ENCODE measurements at regions not wholly inside any gene's neighbourhood (a gene's known extent, or its start where the extent isn't known, plus 50 kb on each side); places are given as distances from the start of the nearest gene placed in this dataset.

DNA sequence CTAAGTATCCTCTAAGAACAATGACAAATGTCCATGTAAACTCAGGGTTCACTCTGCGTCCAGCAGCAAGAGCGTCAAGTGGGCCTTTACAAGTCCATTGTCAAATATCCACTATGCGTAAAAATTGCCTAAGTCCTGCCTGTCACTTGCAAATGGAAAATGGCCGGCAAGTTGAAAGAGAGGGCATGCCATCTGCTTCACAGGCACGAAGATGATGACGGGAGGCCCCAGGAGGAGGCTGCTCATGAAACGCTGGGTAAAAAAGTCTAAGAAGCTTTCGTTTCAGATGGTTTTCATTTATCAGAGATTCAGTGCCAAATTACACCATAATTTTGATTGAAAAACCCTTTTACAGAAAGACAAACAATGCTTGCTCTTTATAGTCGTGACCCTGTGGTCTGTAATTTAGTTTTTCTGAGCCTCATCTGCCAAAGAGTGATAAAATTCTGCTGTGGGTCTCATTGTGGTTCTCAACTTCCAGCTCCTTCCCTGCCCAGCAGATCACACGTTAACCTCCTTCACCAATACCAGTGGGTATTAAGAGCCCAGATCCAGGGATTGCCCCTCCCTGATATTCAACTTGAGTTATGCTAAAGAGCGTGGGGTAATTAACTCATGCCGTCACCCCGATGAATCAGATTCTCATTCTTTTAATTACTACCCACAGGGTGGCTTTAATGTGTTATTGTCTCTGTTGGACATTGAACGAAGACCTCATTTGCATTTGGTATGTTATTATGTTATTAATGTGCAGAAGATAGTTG is 160.2 kb upstream of the ALKAL2 start:
- no peak for DNase-seq (ENCODE audit: low read depth, low spot score)

DNA sequence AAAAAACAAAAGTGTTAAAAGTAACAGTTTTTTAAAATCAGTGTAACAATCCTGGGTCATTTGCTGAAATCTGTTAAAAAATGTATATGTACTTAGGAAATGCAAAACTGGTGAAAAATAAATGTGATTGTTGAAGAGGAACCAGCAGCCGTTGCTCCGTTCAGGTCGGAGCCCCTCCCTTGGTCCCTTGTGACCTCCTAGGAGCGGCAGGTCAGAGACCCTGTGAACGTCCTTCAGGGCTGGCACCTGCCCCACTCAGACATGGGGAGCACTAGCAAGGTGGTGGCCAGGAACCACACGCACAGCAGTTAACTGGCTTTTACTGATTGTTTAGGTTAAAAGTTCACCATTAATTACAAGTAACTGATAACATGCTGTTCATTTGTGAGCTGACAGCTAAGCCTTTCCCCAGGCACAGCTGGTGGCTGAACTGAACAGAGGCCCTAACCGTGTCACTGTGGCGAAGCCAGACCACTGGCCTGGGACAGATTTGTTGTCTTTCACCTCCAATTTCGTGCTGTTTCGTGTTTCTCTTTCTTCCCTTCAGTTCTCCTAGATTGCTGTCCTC is 159.2 kb upstream of the ALKAL2 start:
- no peak for DNase-seq (ENCODE audit: low read depth, low spot score)

DNA sequence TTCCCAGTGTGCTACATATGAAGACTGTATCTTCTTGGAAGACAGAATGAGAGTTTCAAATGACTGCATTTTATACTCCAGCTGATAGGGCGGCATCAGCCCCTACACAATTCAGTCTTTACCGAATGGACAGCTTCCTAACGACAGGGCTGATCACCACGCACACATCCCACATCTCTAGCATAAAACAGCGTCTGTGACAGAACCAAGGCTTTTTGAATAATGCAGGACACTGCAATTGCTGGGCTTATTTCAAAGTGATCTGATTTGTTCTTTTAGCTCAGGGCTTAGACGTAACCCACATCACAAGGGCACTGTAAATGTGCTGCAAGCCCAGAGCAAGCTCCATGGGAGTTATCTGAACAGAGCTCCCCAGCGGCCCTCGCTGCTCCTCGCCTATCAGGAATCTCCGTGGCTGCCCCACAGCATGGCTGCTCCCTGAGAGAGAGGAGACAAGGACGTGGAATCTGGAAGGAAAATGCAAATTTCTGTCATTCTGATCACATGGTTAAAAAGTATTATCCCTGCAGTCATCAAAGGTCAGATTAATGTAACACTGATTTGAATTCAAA is 158.5 kb upstream of the ALKAL2 start:
- DNase-seq (ENCODE audit: low read depth, low spot score): no peak

DNA sequence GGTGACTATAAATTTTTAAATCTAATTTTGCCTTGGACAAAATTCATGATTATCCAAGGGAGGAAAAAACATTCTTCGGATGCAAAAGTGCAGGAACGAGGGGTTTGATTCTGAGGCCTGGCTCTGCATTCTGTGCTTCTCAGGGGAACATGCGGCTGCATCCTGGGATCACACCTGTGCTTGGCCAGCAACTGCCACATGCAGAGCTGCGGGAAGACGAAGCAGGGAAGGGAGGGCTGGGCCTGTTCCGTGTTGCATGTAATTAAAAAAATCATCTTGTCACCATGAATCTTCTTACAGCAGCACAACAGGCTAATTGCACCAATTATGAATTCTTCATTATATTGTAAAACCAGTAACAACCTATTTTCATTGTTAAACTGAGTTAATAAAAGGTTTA is 158.0 kb upstream of the ALKAL2 start:
- DNase-seq (ENCODE audit: low read depth, low spot score): no peak

DNA sequence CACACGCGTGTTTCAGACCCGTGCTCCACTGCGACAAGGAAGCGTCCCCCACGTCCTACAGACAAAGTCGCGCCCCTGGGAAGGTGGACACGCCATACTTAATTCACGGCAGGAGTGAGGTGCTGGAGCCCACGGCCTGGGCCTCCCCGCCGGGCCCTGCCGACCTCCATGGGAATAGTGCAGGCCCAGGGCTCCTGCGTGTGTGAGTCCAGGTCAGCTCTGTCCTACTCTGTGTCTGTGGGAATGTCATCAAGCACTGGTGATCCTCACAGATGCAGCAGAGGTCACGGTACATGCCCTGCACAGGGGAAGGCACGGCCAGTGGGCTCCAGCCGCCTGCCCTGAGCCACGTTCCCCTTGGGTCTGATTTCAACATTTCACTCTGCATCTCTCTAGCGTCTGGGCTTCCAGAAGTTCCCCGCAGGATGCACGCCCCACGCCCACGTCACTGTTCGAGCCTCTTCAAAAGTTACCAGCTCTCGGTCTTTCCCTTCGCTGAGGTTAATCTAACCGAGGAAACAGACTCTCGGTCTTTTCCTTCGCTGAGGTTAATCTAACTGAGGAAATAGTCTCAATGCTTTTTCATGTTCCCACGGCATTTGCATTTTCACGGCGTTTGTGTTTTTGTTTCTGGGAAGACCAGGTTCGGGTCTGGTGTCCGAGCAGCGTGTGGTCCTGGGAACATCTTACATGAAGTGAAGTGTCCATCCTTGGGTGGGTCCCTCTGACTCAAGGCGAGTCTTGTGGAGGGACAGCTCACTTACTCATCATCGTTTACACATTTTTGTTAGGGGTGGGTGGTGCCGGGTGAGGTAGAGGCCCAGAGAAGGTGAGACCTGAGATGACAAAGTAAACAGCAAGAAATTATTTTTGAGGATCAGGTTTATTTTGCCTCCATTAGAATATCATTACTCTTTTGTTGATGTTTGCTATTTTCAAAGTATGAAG is 157.3 kb upstream of the ALKAL2 start:
- no peak for DNase-seq (ENCODE audit: low read depth, low spot score)

DNA sequence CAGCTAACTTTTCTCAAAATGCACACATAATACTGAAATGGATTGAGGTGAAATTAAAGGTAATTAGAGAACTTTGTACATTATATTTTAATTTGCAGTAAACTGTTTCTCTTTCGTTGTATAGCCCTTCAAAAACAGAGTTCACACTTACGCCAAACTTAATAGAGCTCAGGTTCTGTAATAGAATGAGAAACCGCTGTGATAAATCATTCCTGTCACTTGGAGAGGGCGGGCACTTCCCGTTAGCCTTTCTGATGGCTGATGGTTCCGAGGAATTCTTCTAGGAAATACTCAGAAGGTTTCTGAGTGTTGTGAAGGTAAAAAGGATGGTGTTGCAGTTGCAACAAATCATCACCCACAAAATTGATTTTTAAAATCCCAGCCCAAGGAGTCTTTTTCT is 155.8 kb upstream of the ALKAL2 start:
- DNase-seq (ENCODE audit: low read depth, low spot score): no peak

DNA sequence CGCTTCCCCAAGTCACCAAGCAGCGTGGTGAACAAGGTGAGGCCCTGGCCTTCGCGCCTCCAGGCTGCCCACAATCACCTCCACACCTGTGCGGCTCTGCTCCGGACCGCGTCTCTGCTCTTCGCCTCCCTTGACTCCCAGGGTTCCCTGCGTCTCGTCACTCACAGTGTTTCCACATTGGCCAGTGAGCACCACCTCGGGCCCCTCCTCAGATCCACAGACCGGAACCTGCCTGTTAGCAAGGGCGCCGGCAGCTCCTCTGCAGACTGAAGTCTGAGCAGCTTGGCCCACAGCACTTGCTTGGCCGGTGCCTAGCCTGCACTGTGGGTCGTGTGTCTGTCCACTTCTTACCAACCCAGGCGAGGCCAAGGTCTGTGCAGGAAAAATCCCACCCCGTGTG is 155.3 kb upstream of the ALKAL2 start:
- no peak for DNase-seq (ENCODE audit: low read depth, low spot score)

DNA sequence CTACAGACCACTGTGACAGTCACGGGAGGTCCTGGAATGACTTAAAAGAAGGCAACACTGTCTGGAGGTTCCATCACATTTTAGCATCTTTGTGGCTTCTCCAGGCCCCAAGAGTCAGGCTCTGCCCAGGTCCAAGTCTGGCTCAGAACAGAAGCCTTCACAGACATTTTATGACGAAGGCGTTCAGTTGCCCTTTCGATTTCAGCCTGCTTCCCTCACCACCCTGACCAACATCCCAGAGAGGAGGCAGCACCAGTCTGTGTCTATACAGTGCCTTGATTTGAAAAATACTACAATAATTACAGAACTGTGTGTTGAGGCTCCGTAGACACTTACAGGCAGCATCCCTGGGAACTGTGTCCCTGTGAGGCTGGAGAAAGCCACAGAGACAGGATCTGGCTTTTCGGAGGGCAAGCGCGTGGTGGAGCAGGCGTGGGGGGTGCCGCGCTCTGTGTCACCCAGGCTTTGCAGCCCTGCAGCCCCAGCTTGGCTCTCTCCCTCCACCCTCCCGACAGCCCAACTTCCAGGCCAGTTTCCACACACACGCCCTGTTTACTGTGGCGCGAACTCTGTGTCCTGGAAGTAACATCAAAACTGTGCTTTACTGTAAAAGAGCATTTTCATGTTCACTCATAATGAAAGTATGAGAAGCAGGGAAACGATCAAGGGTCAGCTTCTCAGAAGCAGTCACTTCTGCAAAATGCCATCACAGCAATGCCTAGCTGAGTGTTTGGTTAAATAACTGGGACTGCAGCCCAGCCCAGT is 153.5 kb upstream of the ALKAL2 start:
- no peak for DNase-seq (ENCODE audit: low read depth, low spot score)

DNA sequence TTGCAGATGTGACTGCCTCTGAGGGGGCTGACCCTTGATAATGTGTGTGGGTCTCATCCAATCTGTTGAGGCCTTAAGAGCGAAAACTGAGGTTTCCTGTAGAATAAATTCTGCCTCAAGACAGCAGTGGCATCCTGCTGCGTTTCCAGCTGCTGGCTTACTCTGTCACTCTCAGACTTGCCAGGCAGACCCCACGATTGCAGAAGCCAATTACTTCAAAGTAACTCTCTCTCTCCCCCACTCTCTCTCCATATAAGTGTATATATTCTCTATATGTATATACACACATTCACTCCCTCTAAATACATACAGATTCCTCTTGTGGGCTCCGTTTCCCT is 152.5 kb upstream of the ALKAL2 start:
- no peak for DNase-seq (ENCODE audit: low read depth, low spot score)

DNA sequence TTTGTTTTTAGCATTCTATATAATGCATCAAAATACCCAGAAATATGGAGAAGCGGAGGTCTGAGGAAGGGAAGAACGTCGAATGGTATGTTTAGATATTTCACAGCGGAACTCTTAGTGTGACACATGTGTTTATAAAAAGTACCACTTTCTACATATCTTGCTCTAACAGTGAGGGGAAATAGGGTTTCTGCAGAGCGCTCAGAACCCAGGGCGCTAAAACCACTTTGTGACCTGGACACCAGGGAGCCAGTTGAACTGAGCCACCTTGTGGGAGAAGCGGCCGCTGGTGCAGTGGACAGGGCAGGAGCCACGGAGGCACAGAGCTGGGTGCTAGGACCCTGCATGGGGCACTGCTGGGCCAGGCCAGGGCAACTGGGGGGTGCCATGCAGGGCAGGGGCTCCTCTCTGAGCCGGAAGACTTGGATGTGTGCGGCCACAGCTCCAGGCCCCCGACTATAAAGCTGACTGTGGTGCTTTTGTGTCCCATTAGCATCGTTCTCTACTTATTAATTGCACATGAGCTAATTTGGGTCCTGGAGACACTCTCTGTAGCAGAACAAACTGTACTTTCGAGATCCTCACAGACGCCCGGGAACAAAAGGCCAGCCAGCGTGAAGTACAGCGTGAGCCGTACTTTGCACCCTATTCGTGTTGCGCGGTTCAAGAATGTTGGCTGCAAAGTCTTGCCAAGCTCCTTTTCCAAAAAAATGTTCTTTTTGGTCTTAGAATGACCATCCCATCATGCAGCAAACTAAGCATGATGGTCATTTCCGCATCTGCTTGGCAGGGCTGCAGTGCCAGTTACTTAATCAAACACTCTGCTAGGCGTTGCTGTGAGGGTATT is 151.9 kb upstream of the ALKAL2 start:
- DNase-seq (ENCODE audit: low read depth, low spot score): no peak

DNA sequence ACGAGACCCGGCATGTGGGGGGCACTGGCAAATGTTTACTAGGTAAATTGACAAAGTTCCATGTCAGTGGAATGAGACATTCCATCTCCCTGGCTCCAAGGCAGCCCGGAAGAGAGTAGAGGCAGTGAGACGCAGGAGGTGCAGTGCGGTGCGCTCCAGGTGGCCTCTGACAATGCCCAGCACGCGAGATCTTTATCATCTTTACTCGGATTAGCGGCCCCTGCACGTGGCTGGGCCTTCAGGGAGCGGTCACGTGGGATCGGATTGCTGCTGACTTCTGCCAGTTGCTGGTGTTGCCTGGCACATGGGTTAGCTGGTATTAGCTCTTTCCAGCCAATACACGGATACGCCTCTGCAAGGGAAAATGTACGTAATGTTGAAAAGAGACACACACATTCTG is 151.2 kb upstream of the ALKAL2 start:
- no peak for DNase-seq (ENCODE audit: low read depth, low spot score)

DNA sequence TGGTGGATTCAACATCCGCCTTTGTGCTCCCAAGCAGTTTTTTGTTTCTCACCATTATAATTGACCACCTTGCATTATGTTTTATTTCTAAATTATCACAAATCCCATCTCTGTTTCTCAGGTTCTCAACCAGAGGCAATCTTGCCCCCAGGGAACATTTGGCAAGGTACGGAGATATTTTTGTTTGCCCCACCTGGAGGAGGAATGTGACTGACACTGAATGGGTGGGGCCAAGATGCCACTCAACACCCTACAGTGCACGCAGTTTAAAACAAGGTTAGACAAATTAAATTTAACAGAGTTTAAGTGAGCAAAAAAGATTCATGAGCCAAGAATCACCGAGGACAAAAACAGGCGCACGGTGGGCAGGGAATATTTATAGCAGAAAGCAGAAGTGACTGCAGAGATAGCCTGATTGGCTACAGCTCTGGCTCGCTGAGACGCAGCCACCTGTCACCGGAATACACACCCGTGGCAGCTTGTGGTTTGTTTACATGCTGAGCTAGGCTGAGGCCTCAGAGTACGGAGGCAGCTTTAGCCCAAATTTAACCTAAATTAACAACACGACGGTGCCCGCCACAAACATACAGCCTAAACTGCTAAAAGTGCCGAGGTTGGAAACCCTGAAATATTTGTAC is 150.0 kb upstream of the ALKAL2 start:
- peak; percentile 21 for DNase-seq (ENCODE audit: low read depth, low spot score)

DNA sequence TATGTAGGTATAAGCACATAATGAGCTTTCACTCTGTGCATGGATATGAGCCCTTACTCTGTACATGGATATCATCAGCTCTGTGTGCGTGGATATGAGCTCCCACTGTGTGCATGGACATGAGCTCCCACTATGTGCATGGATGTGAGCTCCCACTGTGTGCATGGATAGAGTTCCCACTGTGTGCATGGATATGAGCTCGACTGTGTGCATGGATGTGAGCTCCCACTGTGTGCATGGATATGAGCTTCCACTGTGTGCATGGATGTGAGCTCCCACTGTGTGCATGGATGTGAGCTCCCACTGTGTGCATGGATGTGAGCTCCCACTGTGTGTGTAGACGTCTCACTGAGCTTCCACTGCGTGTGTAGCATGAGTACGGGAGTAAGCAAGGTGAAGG is 149.3 kb upstream of the ALKAL2 start:
- no peak for DNase-seq (ENCODE audit: low read depth, low spot score)

DNA sequence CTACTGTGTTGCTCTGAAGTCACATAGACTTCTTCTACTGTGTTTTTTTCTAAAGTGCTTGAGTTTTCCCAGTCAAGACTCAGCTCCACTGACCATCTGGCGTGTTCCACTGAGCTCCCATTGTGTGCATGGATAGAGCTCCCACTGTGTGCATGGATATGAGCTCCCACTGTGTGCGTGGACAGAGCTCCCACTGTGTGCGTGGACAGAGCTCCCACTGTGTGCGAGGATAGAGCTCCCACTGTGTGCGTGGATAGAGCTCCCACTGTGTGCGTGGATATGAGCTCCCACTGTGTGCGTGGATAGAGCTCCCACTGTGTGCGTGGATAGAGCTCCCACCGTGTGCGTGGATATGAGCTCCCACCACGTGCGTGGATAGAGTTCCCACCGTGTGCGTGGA is 148.3 kb upstream of the ALKAL2 start:
- no peak for DNase-seq (ENCODE audit: low read depth, low spot score)

DNA sequence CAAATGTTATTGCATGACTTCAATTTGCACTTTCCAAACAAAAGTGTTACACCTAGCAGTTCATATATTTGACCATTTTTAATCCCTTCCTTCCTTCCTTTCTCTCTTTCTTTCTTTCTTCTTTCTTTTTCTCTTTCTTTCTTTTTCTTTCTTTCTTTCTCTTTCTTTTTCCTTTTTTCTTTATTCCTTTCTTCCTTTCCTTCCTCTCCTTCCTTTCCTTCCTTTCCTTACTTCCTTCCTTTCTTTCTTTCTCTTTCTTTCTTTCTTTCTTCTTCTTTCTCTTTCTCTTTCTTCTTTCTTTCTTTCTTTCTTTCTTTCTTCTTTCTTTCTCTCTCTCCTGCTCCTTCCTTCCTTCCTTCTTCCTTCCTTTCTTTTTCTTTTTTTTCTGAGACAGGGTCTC is 146.7 kb upstream of the ALKAL2 start:
- no peak for DNase-seq (ENCODE audit: low read depth, low spot score)

DNA sequence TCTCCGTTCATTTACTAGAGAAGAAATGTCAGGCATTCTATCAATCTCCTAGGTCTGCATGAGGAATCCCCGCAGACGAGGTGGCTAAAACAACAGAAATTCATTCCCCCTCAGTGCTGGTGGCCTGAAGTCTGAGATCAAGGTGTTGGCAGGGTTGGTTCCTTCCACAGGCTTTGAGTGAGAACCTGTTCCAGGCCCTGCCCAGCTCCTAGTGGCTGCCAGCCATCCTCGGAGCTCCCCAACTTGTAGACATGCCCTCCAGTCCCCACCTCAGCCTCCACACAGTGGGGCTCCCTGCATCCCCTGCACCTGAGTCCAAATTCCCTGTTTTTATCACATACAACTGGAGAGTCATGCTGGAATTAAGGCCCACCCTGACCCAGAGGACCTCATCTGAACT is 145.3 kb upstream of the ALKAL2 start:
- DNase-seq (ENCODE audit: low read depth, low spot score): no peak

DNA sequence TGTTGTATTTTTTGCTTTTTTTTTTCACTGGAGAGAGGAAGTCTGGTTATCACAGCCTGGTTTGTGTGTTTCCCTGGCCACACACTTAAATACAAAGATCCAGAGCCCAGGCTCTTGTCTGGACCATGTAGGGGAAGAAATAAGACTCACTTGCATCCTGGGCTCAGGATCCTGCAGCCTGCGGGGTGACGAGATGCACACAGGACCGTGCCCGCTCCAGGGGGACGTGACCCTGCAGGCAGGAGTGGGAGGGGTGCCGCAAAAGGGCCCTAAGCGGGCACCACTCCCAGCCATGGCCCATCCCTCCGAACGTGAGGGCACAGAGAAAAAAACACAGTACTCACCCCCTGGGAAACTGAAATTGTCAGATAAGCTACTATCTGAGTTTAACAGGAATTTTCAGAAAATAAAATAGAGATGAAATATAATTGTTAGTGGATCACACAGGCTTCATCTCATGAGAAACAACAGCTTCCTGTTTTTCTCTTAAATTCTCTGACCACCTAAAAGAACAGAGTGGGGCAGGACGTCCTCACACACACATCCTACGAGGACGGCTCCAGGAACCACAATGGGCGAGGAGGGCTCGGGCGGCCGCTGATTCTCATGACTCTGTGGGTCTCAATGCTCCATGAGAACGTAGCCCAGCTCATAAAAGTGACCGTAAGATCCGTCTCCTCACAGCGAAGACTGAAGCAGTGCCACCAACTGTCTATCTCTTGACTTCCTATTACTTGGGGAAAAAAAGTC is 142.6 kb upstream of the ALKAL2 start:
- no peak for DNase-seq (ENCODE audit: low read depth, low spot score)

DNA sequence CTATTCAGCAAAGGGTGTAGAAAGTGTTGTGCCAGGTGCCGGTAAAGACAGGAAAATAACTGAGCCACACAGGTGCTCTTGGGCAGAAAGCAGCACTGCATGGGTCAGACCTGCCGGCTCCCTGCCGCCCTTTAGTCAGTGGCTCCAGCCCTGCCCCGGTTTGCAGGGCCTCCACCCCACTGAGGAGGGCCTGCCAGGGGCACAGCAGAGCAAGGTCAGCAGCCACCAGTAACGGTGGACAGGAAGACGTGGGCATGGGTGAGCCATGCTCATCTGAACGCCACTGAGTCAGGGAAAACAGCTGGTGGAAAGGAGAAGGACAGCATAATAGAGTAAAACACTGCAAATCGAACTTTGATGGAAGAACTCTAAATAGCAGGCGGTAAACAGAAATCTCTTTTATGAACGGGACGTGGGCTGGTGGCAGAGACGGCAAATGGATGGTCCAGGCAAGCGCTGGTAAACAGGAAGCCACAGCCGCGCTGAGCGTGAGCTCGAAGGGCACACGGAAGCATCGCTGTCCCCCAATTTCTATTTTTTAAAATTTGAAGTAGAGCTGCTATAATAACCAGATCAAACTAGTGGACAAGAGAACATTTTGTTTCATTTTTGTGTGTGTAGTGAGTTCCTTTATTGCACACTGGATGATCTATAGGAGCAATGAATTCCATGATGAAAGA is 141.8 kb upstream of the ALKAL2 start:
- no peak for DNase-seq (ENCODE audit: low read depth, low spot score)

DNA sequence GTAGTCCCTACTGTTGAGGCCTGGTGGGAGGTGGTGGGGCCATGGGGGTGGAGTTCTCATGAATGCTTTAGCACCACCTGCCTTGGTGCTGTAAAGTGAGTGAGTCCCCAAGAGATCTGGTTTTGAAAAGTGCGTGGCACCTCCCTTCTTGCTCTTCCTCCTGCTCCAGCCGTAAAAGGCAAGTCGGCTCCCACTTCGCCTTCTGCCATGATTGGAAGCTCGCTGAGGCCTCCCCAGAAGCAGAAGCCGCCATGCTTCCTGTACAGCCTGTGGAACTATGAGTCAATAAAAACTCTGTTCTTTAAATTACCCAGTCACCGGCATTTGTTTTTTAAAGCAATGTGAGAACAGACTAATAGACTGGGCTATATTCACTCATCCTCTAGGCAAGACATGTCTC is 141.3 kb upstream of the ALKAL2 start:
- no peak for DNase-seq (ENCODE audit: low read depth, low spot score)

Measured in activated CD4-positive, CD25-positive, alpha-beta regulatory T cell treated with anti-CD3 and anti-CD28 coated beads, Interleukin-2, amount 50 U/mL, for 16 hours (primary cell).